ENCODE measurements at regions not wholly inside any gene's neighbourhood (a gene's known extent, or its start where the extent isn't known, plus 50 kb on each side); places are given as distances from the start of the nearest gene placed in this dataset.
"Not testable (repeated sequence)": the region's sequence is repeated elsewhere in the genome, so short reads cannot be mapped to it uniquely, and the experiment has no call there.

- no peak for DNase-seq (ENCODE audit: low spot score)
- Histone ChIP-seq H3K4me3 (ENCODE audit: low read depth in 1 of 3, low read length in 3 of 3) (no peak overlapping the region), H3K36me3 (ENCODE audit: control insufficient read depth in 4 of 4, insufficient read depth in 3 of 4, low read depth in 1 of 4, low read length in 3 of 4) (no peaks in the 10 kb centered on the region), H3K27me3 (ENCODE audit: control insufficient read depth in 4 of 4, insufficient read depth in 4 of 4, low read length in 3 of 4) (no peaks in the 10 kb centered on the region), H3K9me3 (ENCODE audit: control insufficient read depth in 4 of 4, low read length in 3 of 4) (no peaks in the 10 kb centered on the region), H3K9ac (ENCODE audit: low read depth in 1 of 2, low read length in 2 of 2) (no peak overlapping the region), H3K4me1 (ENCODE audit: control insufficient read depth in 4 of 4, insufficient read depth in 4 of 4, low read length in 3 of 4) (no peaks in the 10 kb centered on the region), H3K27ac (ENCODE audit: low read depth in 1 of 2, low read length in 2 of 2) (no peak overlapping the region)
- TF ChIP-seq ATF3 (IDR thresholded peaks at IDR 0.05) (no peak), HNF4A (conservative IDR thresholded peaks at IDR 0.05) (peak in 1 of 2 donors; percentile 46), ZBTB33 (IDR thresholded peaks at IDR 0.05) (no peak)
- WGBS, result 43% methylated on average over 4 of the region's 4 CpGs
These were observed 102.6 kb upstream of the ALDH3B2 start for GRCh38 chr11:67776852-67777520.

- H3K27ac ChIP-seq (ENCODE audit: low read depth in 1 of 2, low read length in 2 of 2); H3K36me3 ChIP-seq (ENCODE audit: control insufficient read depth in 4 of 4, insufficient read depth in 3 of 4, low read depth in 1 of 4, low read length in 3 of 4); H3K9ac ChIP-seq (ENCODE audit: low read depth in 1 of 2, low read length in 2 of 2); DNase-seq (ENCODE audit: low spot score); H3K4me3 ChIP-seq (ENCODE audit: low read depth in 1 of 3, low read length in 3 of 3); H3K4me1 ChIP-seq (ENCODE audit: control insufficient read depth in 4 of 4, insufficient read depth in 4 of 4, low read length in 3 of 4); H3K9me3 ChIP-seq (ENCODE audit: control insufficient read depth in 4 of 4, low read length in 3 of 4); H3K27me3 ChIP-seq (ENCODE audit: control insufficient read depth in 4 of 4, insufficient read depth in 4 of 4, low read length in 3 of 4): not testable (repeated sequence)
- 49% methylated on average over 8 of the region's 8 CpGs for WGBS
These were observed 99.8 kb upstream of the ALDH3B2 start for GRCh38 chr11:67774175-67774574.

DNA sequence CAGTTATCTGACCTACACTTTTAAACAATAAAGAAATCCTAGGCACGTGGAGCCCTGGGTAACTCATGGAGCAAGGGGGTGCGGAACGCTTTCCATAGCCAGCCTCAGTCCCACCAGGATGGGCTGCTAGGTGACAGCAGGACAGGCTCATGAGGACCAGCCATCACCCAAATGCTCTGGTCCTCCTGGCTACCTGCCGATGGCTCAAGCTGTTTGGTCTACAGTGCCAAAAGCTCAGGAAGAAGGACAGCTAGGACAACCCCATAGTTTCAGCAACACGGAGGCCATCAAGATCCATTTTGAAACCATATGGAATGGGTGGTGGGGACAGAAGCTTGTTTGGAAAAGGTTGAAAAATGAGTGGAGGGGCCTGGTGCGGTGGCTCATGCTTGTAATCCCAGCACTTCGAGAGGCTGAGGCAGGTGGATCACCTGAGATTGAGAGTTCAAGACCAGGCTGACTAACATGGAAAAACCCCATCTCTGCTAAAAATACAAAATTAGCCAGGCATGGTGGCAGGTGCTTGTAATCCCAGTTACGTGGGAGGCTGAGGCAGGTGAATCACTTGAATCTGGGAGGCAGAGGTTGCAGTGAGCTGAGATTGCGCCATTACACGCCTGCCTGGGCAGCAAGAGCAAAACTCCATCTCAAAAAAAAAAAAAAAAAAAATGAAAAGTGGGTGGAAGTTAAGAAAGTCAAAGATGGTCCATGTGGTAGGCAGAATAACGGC is 93.7 kb upstream of the ALDH3B2 start:
- not testable (repeated sequence) for H3K4me3 ChIP-seq (ENCODE audit: low read depth in 1 of 3, low read length in 3 of 3); H3K27me3 ChIP-seq (ENCODE audit: control insufficient read depth in 4 of 4, insufficient read depth in 4 of 4, low read length in 3 of 4); H3K9me3 ChIP-seq (ENCODE audit: control insufficient read depth in 4 of 4, low read length in 3 of 4); H3K4me1 ChIP-seq (ENCODE audit: control insufficient read depth in 4 of 4, insufficient read depth in 4 of 4, low read length in 3 of 4); DNase-seq (ENCODE audit: low spot score); H3K27ac ChIP-seq (ENCODE audit: low read depth in 1 of 2, low read length in 2 of 2); H3K9ac ChIP-seq (ENCODE audit: low read depth in 1 of 2, low read length in 2 of 2); H3K36me3 ChIP-seq (ENCODE audit: control insufficient read depth in 4 of 4, insufficient read depth in 3 of 4, low read depth in 1 of 4, low read length in 3 of 4)
- WGBS, result 91% methylated on average over 11 of the region's 11 CpGs

DNA sequence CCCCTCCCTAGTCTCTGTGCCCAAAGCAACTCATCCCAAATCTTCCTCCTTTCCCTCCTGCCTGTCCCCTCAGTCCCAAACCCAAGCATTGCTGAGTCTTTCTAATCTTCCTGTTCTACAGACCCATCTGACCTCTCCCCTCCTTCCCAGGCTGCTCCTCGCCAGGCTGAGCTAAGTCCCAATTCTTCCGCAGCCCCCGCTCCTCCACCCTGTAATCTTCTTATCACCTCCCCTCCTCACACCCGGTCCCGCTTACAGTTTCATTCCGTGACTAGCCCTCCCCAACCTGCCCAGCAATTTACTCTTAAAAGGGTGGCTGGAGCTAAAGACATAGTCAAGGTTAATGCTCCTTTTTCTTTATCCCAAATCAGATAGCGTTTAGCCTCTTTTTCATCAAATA is 86.8 kb upstream of the ALDH3B2 start:
- not testable (repeated sequence) for DNase-seq (ENCODE audit: low spot score)

GRCh38 chr11:67759321-67759720 is 84.9 kb upstream of the ALDH3B2 start:
- H3K9me3 ChIP-seq (ENCODE audit: control insufficient read depth in 4 of 4, low read length in 3 of 4); H3K9ac ChIP-seq (ENCODE audit: low read depth in 1 of 2, low read length in 2 of 2); H3K4me3 ChIP-seq (ENCODE audit: low read depth in 1 of 3, low read length in 3 of 3); H3K27me3 ChIP-seq (ENCODE audit: control insufficient read depth in 4 of 4, insufficient read depth in 4 of 4, low read length in 3 of 4); DNase-seq (ENCODE audit: low spot score); H3K27ac ChIP-seq (ENCODE audit: low read depth in 1 of 2, low read length in 2 of 2); H3K36me3 ChIP-seq (ENCODE audit: control insufficient read depth in 4 of 4, insufficient read depth in 3 of 4, low read depth in 1 of 4, low read length in 3 of 4); H3K4me1 ChIP-seq (ENCODE audit: control insufficient read depth in 4 of 4, insufficient read depth in 4 of 4, low read length in 3 of 4): not testable (repeated sequence)
- 85% methylated on average over 3 of the region's 3 CpGs for WGBS

More for the DNA sequence above, 86.8 kb upstream of the ALDH3B2 start:
- H3K27ac ChIP-seq (ENCODE audit: low read depth in 1 of 2, low read length in 2 of 2); H3K9ac ChIP-seq (ENCODE audit: low read depth in 1 of 2, low read length in 2 of 2); H3K27me3 ChIP-seq (ENCODE audit: control insufficient read depth in 4 of 4, insufficient read depth in 4 of 4, low read length in 3 of 4); H3K4me3 ChIP-seq (ENCODE audit: low read depth in 1 of 3, low read length in 3 of 3); H3K9me3 ChIP-seq (ENCODE audit: control insufficient read depth in 4 of 4, low read length in 3 of 4); H3K36me3 ChIP-seq (ENCODE audit: control insufficient read depth in 4 of 4, insufficient read depth in 3 of 4, low read depth in 1 of 4, low read length in 3 of 4); H3K4me1 ChIP-seq (ENCODE audit: control insufficient read depth in 4 of 4, insufficient read depth in 4 of 4, low read length in 3 of 4): not testable (repeated sequence)
- WGBS, result 73% methylated on average over 7 of the region's 7 CpGs

DNA sequence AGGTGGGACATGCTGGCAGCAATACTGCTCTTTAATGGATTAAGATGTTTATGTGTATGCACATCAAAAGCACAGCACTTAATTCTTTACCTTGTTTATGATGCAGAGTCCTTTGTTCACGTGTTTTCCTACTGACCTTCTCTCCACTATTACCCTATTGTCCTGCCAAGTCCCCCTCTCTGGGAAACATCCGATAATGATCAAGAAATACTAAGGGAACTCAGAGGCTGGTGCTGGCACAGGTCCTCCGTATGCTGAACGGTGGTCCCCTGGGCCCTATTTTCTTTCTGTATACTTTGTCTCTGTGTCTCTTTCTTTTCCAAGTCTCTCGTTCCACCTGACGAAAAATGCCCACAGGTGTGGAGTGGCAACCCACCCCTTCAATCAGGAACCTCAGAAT is 84.0 kb upstream of the ALDH3B2 start:
- DNase-seq (ENCODE audit: low spot score); H3K9me3 ChIP-seq (ENCODE audit: control insufficient read depth in 4 of 4, low read length in 3 of 4); H3K4me1 ChIP-seq (ENCODE audit: control insufficient read depth in 4 of 4, insufficient read depth in 4 of 4, low read length in 3 of 4); H3K4me3 ChIP-seq (ENCODE audit: low read depth in 1 of 3, low read length in 3 of 3); H3K36me3 ChIP-seq (ENCODE audit: control insufficient read depth in 4 of 4, insufficient read depth in 3 of 4, low read depth in 1 of 4, low read length in 3 of 4); H3K27ac ChIP-seq (ENCODE audit: low read depth in 1 of 2, low read length in 2 of 2); H3K27me3 ChIP-seq (ENCODE audit: control insufficient read depth in 4 of 4, insufficient read depth in 4 of 4, low read length in 3 of 4); H3K9ac ChIP-seq (ENCODE audit: low read depth in 1 of 2, low read length in 2 of 2): not testable (repeated sequence)
- WGBS, result 85% methylated on average over 6 of the region's 6 CpGs

GRCh38 chr11:67758009-67758408 is 83.6 kb upstream of the ALDH3B2 start:
- DNase-seq (ENCODE audit: low spot score); H3K36me3 ChIP-seq (ENCODE audit: control insufficient read depth in 4 of 4, insufficient read depth in 3 of 4, low read depth in 1 of 4, low read length in 3 of 4); H3K4me1 ChIP-seq (ENCODE audit: control insufficient read depth in 4 of 4, insufficient read depth in 4 of 4, low read length in 3 of 4); H3K4me3 ChIP-seq (ENCODE audit: low read depth in 1 of 3, low read length in 3 of 3); H3K27ac ChIP-seq (ENCODE audit: low read depth in 1 of 2, low read length in 2 of 2); H3K9ac ChIP-seq (ENCODE audit: low read depth in 1 of 2, low read length in 2 of 2); H3K27me3 ChIP-seq (ENCODE audit: control insufficient read depth in 4 of 4, insufficient read depth in 4 of 4, low read length in 3 of 4); H3K9me3 ChIP-seq (ENCODE audit: control insufficient read depth in 4 of 4, low read length in 3 of 4): not testable (repeated sequence)
- WGBS, result 73% methylated on average over 5 of the region's 5 CpGs

All from liver (tissue), 7 donors.